Mesendoderm (in vitro differentiated cells): ENCODE measurements at regions not wholly inside any gene's neighbourhood (a gene's known extent, or its start where the extent isn't known, plus 50 kb on each side); places are given as distances from the start of the nearest gene placed in this dataset.
"Not testable (repeated sequence)": the region's sequence is repeated elsewhere in the genome, so short reads cannot be mapped to it uniquely, and the experiment has no call there.

Experiments used
- DNase-seq: peaks from one replicate; pipeline ENCODE4 v3.0.0; 2013
- H2AK5ac ChIP-seq: 2 replicates; pipeline ENCODE4 v1.6.1; 2013; ENCODE audit warnings: low read length, inconsistent platforms
- H2BK120ac ChIP-seq: 2 replicates; pipeline ENCODE4 v1.6.1; 2013; ENCODE audit warnings: low read depth, mild to moderate bottlenecking, low read length, moderate library complexity, mixed read lengths
- H2BK15ac ChIP-seq: replicated peaks from 2 replicates; pipeline ENCODE4 v1.6.1; 2013; ENCODE audit warnings: low read depth, mild to moderate bottlenecking, moderate library complexity
- H2BK5ac ChIP-seq: 2 replicates; pipeline ENCODE4 v1.6.1; 2013; ENCODE audit warnings: low read length, inconsistent platforms
- H3K18ac ChIP-seq: 2 replicates; pipeline ENCODE4 v1.6.1; 2013; ENCODE audit warnings: mild to moderate bottlenecking, low read length, mixed read lengths
- H3K23ac ChIP-seq: one replicate; pipeline ENCODE4 v1.6.1; 2013; ENCODE audit warnings: low read length
- H3K27ac ChIP-seq: 2 replicates; pipeline ENCODE4 v1.5.1; 2013; ENCODE audit warnings: low read depth, mild to moderate bottlenecking, inconsistent platforms, low read length, moderate library complexity
- H3K27me3 ChIP-seq: 2 replicates; pipeline ENCODE4 v1.6.1; 2013; ENCODE audit warnings: low read length, control low read depth, mild to moderate bottlenecking, inconsistent platforms; ENCODE audit not compliant: insufficient read depth, poor library complexity
- H3K36me3 ChIP-seq: 2 replicates; pipeline ENCODE4 v1.6.1; 2013; ENCODE audit warnings: low read length, inconsistent platforms; ENCODE audit not compliant: control insufficient read depth, insufficient read depth
- H3K4ac ChIP-seq: one replicate; pipeline ENCODE4 v1.6.1; 2013; ENCODE audit warnings: low read depth, mild to moderate bottlenecking, low read length, moderate library complexity
- H3K4me1 ChIP-seq: 2 replicates; pipeline ENCODE4 v1.6.1; 2013; ENCODE audit warnings: low read depth, low read length, inconsistent platforms; ENCODE audit not compliant: control insufficient read depth
- H3K4me2 ChIP-seq: 2 replicates; pipeline ENCODE4 v1.6.1; 2013; ENCODE audit warnings: low read length
- H3K4me3 ChIP-seq: 2 replicates; pipeline ENCODE4 v1.5.1; 2013; ENCODE audit warnings: mild to moderate bottlenecking, low read length
- H3K56ac ChIP-seq: one replicate; pipeline ENCODE4 v1.6.1; 2013; ENCODE audit warnings: low read length
- H3K79me1 ChIP-seq: 2 replicates; pipeline ENCODE4 v1.6.1; 2013; ENCODE audit warnings: low read length, inconsistent platforms
- H3K79me2 ChIP-seq: 2 replicates; pipeline ENCODE4 v1.6.1; 2013; ENCODE audit warnings: mild to moderate bottlenecking, low read length; ENCODE audit not compliant: control insufficient read depth, insufficient read depth
- H3K9ac ChIP-seq: 2 replicates; pipeline ENCODE4 v1.6.1; 2013; ENCODE audit warnings: low read length, inconsistent platforms
- H4K5ac ChIP-seq: one replicate; pipeline ENCODE4 v1.6.1; 2013; ENCODE audit warnings: low read length
- H4K8ac ChIP-seq: one replicate; pipeline ENCODE4 v1.6.1; 2013; ENCODE audit warnings: low read depth, mild to moderate bottlenecking, control low read depth, low read length, moderate library complexity
- WGBS: extraction: QIAGEN DNeasy Blood & Tissue Kit; methylation state at CpG from one replicate; pipeline ENCODE4 v1.1.7; 2013; ENCODE audit warnings: low lambda C conversion rate, missing lambda C conversion rate; ENCODE audit not compliant: insufficient coverage; ENCODE audit errors: extremely low coverage; 5-methylcytosine and 5-hydroxymethylcytosine counted together

DNA sequence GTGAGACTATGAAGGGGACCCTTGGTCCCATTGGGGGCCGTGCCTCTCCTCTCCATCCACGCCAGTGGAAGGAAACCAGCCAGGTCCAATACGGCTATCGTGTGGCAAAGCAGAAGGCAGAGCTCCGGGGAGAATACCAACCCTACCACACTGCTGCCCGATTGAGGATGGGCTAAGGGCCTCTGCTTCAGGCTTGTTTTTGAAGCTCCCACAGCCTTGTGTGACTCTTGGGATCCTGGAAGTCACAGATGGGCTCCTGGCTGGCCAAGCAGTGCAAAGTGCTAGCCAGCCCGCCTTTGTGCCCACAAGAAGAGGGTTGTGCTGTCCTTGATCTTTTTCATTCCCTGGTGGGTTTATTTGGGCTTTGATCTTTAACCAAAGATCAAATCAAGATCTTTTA lies 70.6 kb upstream of the ID2 start:
- Histone ChIP-seq H2AK5ac (no peak overlapping the region), H3K4me2 (no peak overlapping the region), H2BK5ac (no peak overlapping the region), H3K79me2 (no peaks in the 10 kb centered on the region), H3K23ac (no peak overlapping the region), H3K36me3 (no peaks in the 10 kb centered on the region), H3K27ac (no peak overlapping the region), H3K79me1 (no peaks in the 10 kb centered on the region), H3K4me1 (peaks cover 9% of the 10 kb centered on the region), H3K27me3 (no peaks in the 10 kb centered on the region), H3K18ac (no peak overlapping the region), H3K4me3 (no peak overlapping the region), H2BK15ac (no peak overlapping the region), H4K5ac (no peak overlapping the region), H3K56ac (no peak overlapping the region), H3K9ac (no peak overlapping the region), H3K4ac (no peak overlapping the region), H2BK120ac (no peak overlapping the region), H4K8ac (no peak overlapping the region)
- no CpG with 5 or more reads among the region's 7 CpGs for WGBS
- no peak for DNase-seq

DNA sequence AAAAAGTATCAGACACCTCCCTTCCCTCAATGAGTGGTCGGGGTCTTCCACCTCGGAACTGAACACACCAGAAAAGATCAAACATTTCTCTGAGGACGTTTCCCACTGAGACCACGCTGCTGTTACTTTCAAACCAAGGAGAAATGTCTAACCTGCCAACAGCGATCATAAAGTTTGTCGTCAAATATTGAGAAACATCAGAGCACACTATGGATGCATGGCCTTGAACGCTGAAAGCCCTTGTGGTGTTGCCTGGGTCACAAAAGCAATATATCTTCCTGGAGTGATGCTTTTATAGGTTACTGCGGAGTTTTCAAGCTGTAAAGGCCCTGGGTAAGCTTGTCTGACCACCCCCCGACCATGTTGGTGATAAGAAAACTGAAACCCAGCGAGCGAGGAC lies 70.2 kb upstream of the ID2 start:
- Histone ChIP-seq H4K8ac (no peak overlapping the region), H3K4me3 (no peak overlapping the region), H2BK15ac (no peak overlapping the region), H3K4me2 (no peak overlapping the region), H2BK120ac (no peak overlapping the region), H2AK5ac (no peak overlapping the region), H3K9ac (no peak overlapping the region), H3K4me1 (peaks cover 9% of the 10 kb centered on the region), H3K27me3 (no peaks in the 10 kb centered on the region), H3K79me2 (no peaks in the 10 kb centered on the region), H3K36me3 (no peaks in the 10 kb centered on the region), H3K56ac (no peak overlapping the region), H3K18ac (no peak overlapping the region), H4K5ac (no peak overlapping the region), H3K79me1 (no peaks in the 10 kb centered on the region), H2BK5ac (no peak overlapping the region), H3K4ac (no peak overlapping the region), H3K23ac (no peak overlapping the region), H3K27ac (no peak overlapping the region)
- no peak for DNase-seq
- WGBS, result no CpG with 5 or more reads among the region's 11 CpGs

DNA sequence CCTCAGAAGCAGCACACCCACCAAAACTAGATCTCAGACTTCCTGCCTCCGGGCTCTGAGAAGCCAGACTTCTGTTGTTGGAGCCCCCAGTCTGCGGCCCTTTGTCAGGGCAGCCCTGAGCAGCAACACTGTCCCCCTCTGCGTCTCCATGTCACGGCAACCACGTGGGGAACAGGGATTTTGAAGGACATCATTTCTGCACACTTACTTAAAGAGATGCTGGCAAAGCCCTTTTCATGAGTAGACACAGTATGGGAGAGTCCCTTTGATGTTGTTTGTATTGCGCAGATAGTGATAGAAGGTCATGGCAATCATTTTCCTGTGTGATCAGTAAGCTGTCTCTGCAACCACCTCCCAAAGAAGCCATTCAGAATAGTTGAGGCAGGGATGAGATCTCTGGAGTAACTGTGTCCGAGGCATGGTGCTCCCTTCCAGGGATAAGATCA lies 69.1 kb upstream of the ID2 start:
- Histone ChIP-seq H2BK120ac (no peak overlapping the region), H3K23ac (no peak overlapping the region), H3K36me3 (no peaks in the 10 kb centered on the region), H3K4me2 (no peak overlapping the region), H3K79me2 (no peaks in the 10 kb centered on the region), H3K4ac (no peak overlapping the region), H3K18ac (no peak overlapping the region), H4K5ac (no peak overlapping the region), H4K8ac (no peak overlapping the region), H3K79me1 (no peaks in the 10 kb centered on the region), H3K4me3 (no peak overlapping the region), H3K4me1 (peaks cover 9% of the 10 kb centered on the region), H3K56ac (no peak overlapping the region), H2BK5ac (no peak overlapping the region), H3K27me3 (no peaks in the 10 kb centered on the region), H2AK5ac (no peak overlapping the region), H2BK15ac (no peak overlapping the region), H3K9ac (no peak overlapping the region), H3K27ac (no peak overlapping the region)
- no CpG with 5 or more reads among the region's 7 CpGs for WGBS
- DNase-seq, result no peak

DNA sequence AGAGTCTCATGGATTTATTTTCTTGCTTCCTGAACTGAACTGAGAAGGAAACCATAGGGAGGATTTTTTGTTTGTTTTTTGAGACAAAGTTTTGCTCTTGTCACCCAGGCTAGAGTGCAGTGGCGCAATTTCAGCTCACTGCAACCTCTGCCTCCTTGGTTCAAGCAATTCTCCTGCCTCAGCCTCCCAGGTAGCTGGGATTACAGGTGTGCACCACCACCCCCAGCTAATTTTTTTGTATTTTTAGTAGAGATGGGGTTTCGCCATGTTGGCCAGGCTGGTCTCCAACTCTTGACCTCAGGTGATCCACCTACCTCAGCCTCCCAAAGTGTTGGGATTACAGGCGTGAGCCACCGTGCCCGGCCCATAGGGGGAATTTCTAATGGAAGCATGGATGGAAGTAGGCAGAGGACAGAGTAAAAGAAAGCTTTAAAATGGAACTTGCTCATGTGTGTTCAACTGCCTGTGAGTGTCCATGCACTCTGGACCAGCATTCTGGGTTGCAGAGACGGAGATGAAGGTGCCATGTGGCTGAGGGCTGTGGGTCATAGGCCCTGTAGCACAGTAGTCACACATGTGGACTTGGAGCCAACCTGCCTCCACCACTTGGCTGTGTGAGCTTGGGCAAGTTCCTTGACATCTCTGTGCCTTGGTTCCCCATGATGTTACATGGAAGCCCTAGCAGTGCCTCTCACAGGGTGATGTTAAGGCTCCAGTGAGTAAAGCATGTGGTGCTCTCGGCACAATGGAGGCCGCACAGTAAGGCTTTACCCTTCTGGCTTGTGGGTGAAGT lies 68.5 kb upstream of the ID2 start:
- H4K8ac ChIP-seq, H3K23ac ChIP-seq, H3K36me3 ChIP-seq, H3K4me1 ChIP-seq, H3K79me2 ChIP-seq, H4K5ac ChIP-seq, H3K4me2 ChIP-seq, H3K27ac ChIP-seq, H2AK5ac ChIP-seq, H3K56ac ChIP-seq, DNase-seq, H2BK120ac ChIP-seq, H3K18ac ChIP-seq, H3K9ac ChIP-seq, H3K27me3 ChIP-seq, H3K79me1 ChIP-seq, H2BK15ac ChIP-seq, H2BK5ac ChIP-seq, H3K4ac ChIP-seq, H3K4me3 ChIP-seq: not testable (repeated sequence)
- WGBS, result no CpG with 5 or more reads among the region's 8 CpGs

DNA sequence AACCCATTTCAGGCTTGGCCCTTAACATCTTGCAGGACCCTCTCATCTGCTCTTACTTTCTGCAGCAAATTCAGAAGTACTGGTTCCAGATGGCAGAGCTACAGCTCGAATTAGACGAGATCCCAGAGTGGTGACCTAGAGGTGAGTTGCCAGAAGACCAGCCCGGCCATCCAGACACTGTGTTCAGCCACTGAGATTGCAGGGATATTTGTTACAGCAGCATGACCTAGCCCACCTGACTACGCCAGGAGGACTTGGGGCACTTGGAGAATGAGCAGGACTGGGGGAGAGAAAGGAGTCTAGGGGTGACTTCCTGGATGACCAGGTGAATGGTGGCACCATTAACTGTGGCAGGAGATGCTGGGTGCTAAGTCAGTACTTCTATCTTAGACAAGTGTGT lies 67.2 kb upstream of the ID2 start:
- Histone ChIP-seq H3K36me3 (no peaks in the 10 kb centered on the region), H3K23ac (no peak overlapping the region), H3K18ac (no peak overlapping the region), H2BK15ac (no peak overlapping the region), H3K27me3 (no peaks in the 10 kb centered on the region), H3K4ac (no peak overlapping the region), H2BK120ac (no peak overlapping the region), H3K79me2 (no peaks in the 10 kb centered on the region), H3K4me1 (peaks cover 3% of the 10 kb centered on the region), H3K4me3 (no peak overlapping the region), H3K9ac (no peak overlapping the region), H4K5ac (no peak overlapping the region), H3K4me2 (no peak overlapping the region), H3K79me1 (no peaks in the 10 kb centered on the region), H3K27ac (no peak overlapping the region), H2AK5ac (no peak overlapping the region), H2BK5ac (no peak overlapping the region), H4K8ac (no peak overlapping the region), H3K56ac (no peak overlapping the region)
- WGBS, result no CpG with 5 or more reads among the region's 4 CpGs
- no peak for DNase-seq

DNA sequence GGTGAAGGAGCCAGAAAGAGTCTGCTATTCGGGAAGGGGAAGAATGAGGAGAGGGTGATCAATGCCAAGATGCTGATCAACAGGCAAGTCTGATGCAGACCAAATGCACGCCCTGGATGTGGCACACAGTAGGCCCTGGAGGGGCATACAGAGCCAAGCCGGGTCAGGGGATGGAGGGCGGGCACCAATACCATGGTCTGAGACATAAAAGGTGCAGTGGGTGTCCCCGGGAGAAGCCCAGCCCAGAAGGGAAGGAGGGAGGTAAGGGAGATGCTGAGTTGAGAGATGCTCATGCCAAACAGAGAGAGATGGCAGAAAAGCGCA lies 66.6 kb upstream of the ID2 start:
- Histone ChIP-seq H3K79me1 (no peaks in the 10 kb centered on the region), H3K36me3 (no peaks in the 10 kb centered on the region), H2BK15ac (no peak overlapping the region), H3K4me2 (no peak overlapping the region), H3K56ac (no peak overlapping the region), H3K4me1 (no peaks in the 10 kb centered on the region), H3K9ac (no peak overlapping the region), H2BK120ac (no peak overlapping the region), H3K27me3 (no peaks in the 10 kb centered on the region), H2BK5ac (no peak overlapping the region), H2AK5ac (no peak overlapping the region), H3K27ac (no peak overlapping the region), H3K23ac (no peak overlapping the region), H3K4ac (no peak overlapping the region), H3K18ac (no peak overlapping the region), H3K4me3 (no peak overlapping the region), H3K79me2 (no peaks in the 10 kb centered on the region), H4K5ac (no peak overlapping the region), H4K8ac (no peak overlapping the region)
- no CpG with 5 or more reads among the region's 6 CpGs for WGBS
- DNase-seq, result no peak
